Naive thymus-derived CD8-positive, alpha-beta T cell (primary cell): ENCODE measurements at regions not wholly inside any gene's neighbourhood (a gene's known extent, or its start where the extent isn't known, plus 50 kb on each side); places are given as distances from the start of the nearest gene placed in this dataset.

Experiments used
- ATAC-seq, 2 donors: fragments of 150-1000 bp; cut with Tn5 transposase in 1 of 2; sonication (Bioruptor Pico), chemical (Tn5 transposase) in 1 of 2; 1 replicate in 1 of 2; 2 replicates in 1 of 2; pipeline ENCODE4 v1.10.0; 2021; ENCODE audit warnings: mild to moderate bottlenecking in 2 of 2, moderate library complexity in 2 of 2
- POLR2A ChIA-PET: fragments of 350-600 bp; sonication (Branson Sonifier 250); formaldehyde crosslinking; loops from one replicate; lab custom pipeline; 2021; ENCODE audit warnings: antibody characterized with exemption; lab: Charles Lee
- DNase-seq, 10 donors: peaks; one replicate each; pipeline versions ENCODE4 v3.0.0 to v3.0.0-alpha.2; 2020 to 2022
- H3K27ac Mint-ChIP-seq, 10 donors: one replicate each; pipeline ENCODE4 v1.8.0; 2020 to 2022; ENCODE audit warnings: mild to moderate bottlenecking in 10 of 10, mixed read lengths in 10 of 10, moderate library complexity in 4 of 10, inconsistent platforms in 1 of 10
- H3K27me3 Mint-ChIP-seq, 5 donors: one replicate each; pipeline ENCODE4 v1.8.0; 2021 to 2022; ENCODE audit warnings: mixed read lengths in 5 of 5
- H3K36me3 Mint-ChIP-seq, 3 donors: one replicate each; pipeline ENCODE4 v1.8.0; 2020 to 2022; ENCODE audit warnings: mixed read lengths in 3 of 3, mild to moderate bottlenecking in 2 of 3, inconsistent platforms in 1 of 3
- H3K4me1 Mint-ChIP-seq, 4 donors: one replicate each; pipeline ENCODE4 v1.8.0; 2021 to 2022; ENCODE audit warnings: mixed read lengths in 4 of 4
- H3K4me3 Mint-ChIP-seq, 10 donors: one replicate each; pipeline ENCODE4 v1.8.0; 2020 to 2022; ENCODE audit warnings: mild to moderate bottlenecking in 10 of 10, mixed read lengths in 10 of 10, moderate library complexity in 6 of 10, inconsistent platforms in 1 of 10
- H3K9me3 Mint-ChIP-seq, 9 donors: one replicate each; pipeline ENCODE4 v1.8.0; 2020 to 2022; ENCODE audit warnings: mixed read lengths in 9 of 9, mild to moderate bottlenecking in 3 of 9, inconsistent platforms in 1 of 9, moderate library complexity in 1 of 9

GRCh38 chr18:72208920-72209676, 335.0 kb downstream of the CBLN2 start:
- no peak for ATAC-seq
- POLR2A ChIA-PET = no interaction called here
- Mint-ChIP-seq H3K9me3 (peaks cover 0 to 10% (median 3%) of the 10 kb centered on the region in 9 donors), H3K27ac (no peak overlapping the region), H3K36me3 (no peaks in the 10 kb centered on the region), H3K4me3 (no peak overlapping the region), H3K27me3 (peaks cover 0 to 5% (median 0%) of the 10 kb centered on the region in 5 donors), H3K4me1 (no peaks in the 10 kb centered on the region)
- DNase-seq = no peak

GRCh38 chr18:72207280-72207679, 336.9 kb downstream of the CBLN2 start:
- H3K9me3 Mint-ChIP-seq = peaks cover 0 to 10% (median 2%) of the 10 kb centered on the region in 9 donors
- ATAC-seq = no peak
- H3K36me3 Mint-ChIP-seq = no peaks in the 10 kb centered on the region
- peaks cover 0 to 5% (median 0%) of the 10 kb centered on the region in 5 donors for H3K27me3 Mint-ChIP-seq
- no peak overlapping the region for H3K27ac Mint-ChIP-seq
- POLR2A ChIA-PET = no interaction called here
- H3K4me1 Mint-ChIP-seq = no peaks in the 10 kb centered on the region
- no peak for DNase-seq
- H3K4me3 Mint-ChIP-seq = no peak overlapping the region

- Mint-ChIP-seq H3K4me3 (no peak overlapping the region), H3K4me1 (no peaks in the 10 kb centered on the region), H3K36me3 (no peaks in the 10 kb centered on the region), H3K27ac (no peak overlapping the region), H3K27me3 (peaks cover 0 to 5% (median 0%) of the 10 kb centered on the region in 5 donors), H3K9me3 (peaks cover 0 to 10% (median 2%) of the 10 kb centered on the region in 9 donors)
- ATAC-seq = no peak
- POLR2A ChIA-PET = no interaction called here
- no peak for DNase-seq
Measured at GRCh38 chr18:72206814-72207213, 337.3 kb downstream of the CBLN2 start.

GRCh38 chr18:72201032-72201431, 343.1 kb downstream of the CBLN2 start:
- DNase-seq (no peak), ATAC-seq (no peak)
- H3K27ac Mint-ChIP-seq = no peak overlapping the region
- H3K4me3 Mint-ChIP-seq = no peak overlapping the region
- no peaks in the 10 kb centered on the region for H3K27me3 Mint-ChIP-seq
- no peaks in the 10 kb centered on the region for H3K36me3 Mint-ChIP-seq
- POLR2A ChIA-PET = no interaction called here
- peaks cover 0 to 11% (median 0%) of the 10 kb centered on the region in 9 donors for H3K9me3 Mint-ChIP-seq
- H3K4me1 Mint-ChIP-seq = no peaks in the 10 kb centered on the region

- no peaks in the 10 kb centered on the region for H3K27me3 Mint-ChIP-seq
- H3K27ac Mint-ChIP-seq = no peak overlapping the region
- POLR2A ChIA-PET = no interaction called here
- no peak overlapping the region for H3K4me3 Mint-ChIP-seq
- no peaks in the 10 kb centered on the region for H3K36me3 Mint-ChIP-seq
- ATAC-seq = no peak
- peaks cover 0 to 11% (median 0%) of the 10 kb centered on the region in 9 donors for H3K9me3 Mint-ChIP-seq
- DNase-seq = no peak
- no peaks in the 10 kb centered on the region for H3K4me1 Mint-ChIP-seq
Measured at GRCh38 chr18:72197591-72197990, 346.6 kb downstream of the CBLN2 start.

GRCh38 chr18:72194072-72194471, 350.1 kb downstream of the CBLN2 start:
- H3K4me1 Mint-ChIP-seq = no peaks in the 10 kb centered on the region
- POLR2A ChIA-PET = no interaction called here
- H3K9me3 Mint-ChIP-seq = peaks cover 0 to 11% (median 0%) of the 10 kb centered on the region in 9 donors
- no peaks in the 10 kb centered on the region for H3K36me3 Mint-ChIP-seq
- no peak overlapping the region for H3K4me3 Mint-ChIP-seq
- no peak for DNase-seq
- no peak overlapping the region for H3K27ac Mint-ChIP-seq
- H3K27me3 Mint-ChIP-seq = no peaks in the 10 kb centered on the region
- ATAC-seq = no peak

- Mint-ChIP-seq H3K9me3 (peaks cover 0 to 10% (median 4%) of the 10 kb centered on the region in 9 donors), H3K4me1 (no peaks in the 10 kb centered on the region), H3K27me3 (no peaks in the 10 kb centered on the region), H3K27ac (no peak overlapping the region), H3K4me3 (no peak overlapping the region), H3K36me3 (no peaks in the 10 kb centered on the region)
- no peak for DNase-seq
- no peak for ATAC-seq
- POLR2A ChIA-PET = no interaction called here
Measured at GRCh38 chr18:72187956-72188355, 356.2 kb downstream of the CBLN2 start.

- DNase-seq (no peak), ATAC-seq (no peak)
- H3K4me1 Mint-ChIP-seq = peaks cover 0 to 5% (median 0%) of the 10 kb centered on the region in 4 donors
- H3K27me3 Mint-ChIP-seq = no peaks in the 10 kb centered on the region
- H3K36me3 Mint-ChIP-seq = no peaks in the 10 kb centered on the region
- POLR2A ChIA-PET = no interaction called here
- peaks cover 0 to 24% (median 4%) of the 10 kb centered on the region in 9 donors for H3K9me3 Mint-ChIP-seq
- H3K27ac Mint-ChIP-seq = peak overlapping the region in 1 of 10 donors; percentile 50
- H3K4me3 Mint-ChIP-seq = no peak overlapping the region
Measured at GRCh38 chr18:72181241-72181764, 362.8 kb downstream of the CBLN2 start.

- Mint-ChIP-seq H3K27me3 (no peaks in the 10 kb centered on the region), H3K36me3 (no peaks in the 10 kb centered on the region), H3K27ac (no peak overlapping the region), H3K4me3 (no peak overlapping the region), H3K4me1 (peaks cover 0 to 5% (median 0%) of the 10 kb centered on the region in 4 donors), H3K9me3 (peaks cover 0 to 27% (median 4%) of the 10 kb centered on the region in 9 donors)
- no peak for DNase-seq
- ATAC-seq = no peak
- POLR2A ChIA-PET = no interaction called here
Measured at GRCh38 chr18:72180689-72181088, 363.5 kb downstream of the CBLN2 start.

GRCh38 chr18:72174972-72175649, 369.0 kb downstream of the CBLN2 start:
- Mint-ChIP-seq H3K9me3 (peaks cover 0 to 10% (median 3%) of the 10 kb centered on the region in 9 donors), H3K27ac (no peak overlapping the region), H3K4me3 (no peak overlapping the region), H3K4me1 (no peaks in the 10 kb centered on the region), H3K36me3 (no peaks in the 10 kb centered on the region), H3K27me3 (no peaks in the 10 kb centered on the region)
- POLR2A ChIA-PET = no interaction called here
- DNase-seq = no peak
- ATAC-seq = no peak

GRCh38 chr18:72171596-72171995, 372.5 kb downstream of the CBLN2 start:
- Mint-ChIP-seq H3K27ac (no peak overlapping the region), H3K27me3 (no peaks in the 10 kb centered on the region), H3K4me3 (no peak overlapping the region), H3K9me3 (peaks cover 0 to 12% (median 3%) of the 10 kb centered on the region in 9 donors), H3K36me3 (no peaks in the 10 kb centered on the region), H3K4me1 (no peaks in the 10 kb centered on the region)
- POLR2A ChIA-PET = no interaction called here
- no peak for DNase-seq
- no peak for ATAC-seq

- ATAC-seq = no peak
- Mint-ChIP-seq H3K27me3 (no peaks in the 10 kb centered on the region), H3K36me3 (no peaks in the 10 kb centered on the region), H3K27ac (no peak overlapping the region), H3K9me3 (peaks cover 0 to 4% (median 0%) of the 10 kb centered on the region in 9 donors), H3K4me3 (no peak overlapping the region), H3K4me1 (no peaks in the 10 kb centered on the region)
- POLR2A ChIA-PET = no interaction called here
- no peak for DNase-seq
Measured at GRCh38 chr18:72161691-72162090, 382.5 kb downstream of the CBLN2 start.
